ENCODE measurements at regions not wholly inside any gene's neighbourhood (a gene's known extent, or its start where the extent isn't known, plus 50 kb on each side); places are given as distances from the start of the nearest gene placed in this dataset.

GRCh38 chr10:130652544-130652943 lies 516.4 kb downstream of the GLRX3 start:
- TF ChIP-seq CTCF (IDR thresholded peaks at IDR 0.05) (no peak), POLR2A (IDR thresholded peaks at IDR 0.05) (no peak)
